ENCODE measurements at regions not wholly inside any gene's neighbourhood (a gene's known extent, or its start where the extent isn't known, plus 50 kb on each side); places are given as distances from the start of the nearest gene placed in this dataset.

DNA sequence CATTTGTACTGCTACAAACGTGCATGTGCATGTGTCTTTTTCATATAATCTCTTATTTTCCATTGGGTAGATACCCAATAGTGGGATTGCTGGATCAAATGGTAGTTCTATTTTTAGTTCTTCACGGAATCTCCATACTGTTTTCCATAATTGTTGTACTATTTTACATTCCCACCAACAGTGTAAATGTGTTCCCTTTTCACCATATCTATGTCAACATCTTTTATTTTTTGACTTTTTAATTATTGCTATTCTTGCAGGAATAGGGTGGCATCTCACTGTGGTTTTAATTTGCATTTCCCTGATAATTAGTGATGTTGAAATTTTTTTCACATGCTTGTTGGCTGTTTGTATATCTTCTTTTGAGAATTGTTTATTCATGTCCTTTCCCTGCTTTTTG is 59.3 kb upstream of the PACRGL start:
- ChIA-PET POLR2A (no interaction called here), CTCF (no interaction called here)
- intact Hi-C loops (cut with micrococcal nuclease): no loop called here
- no peaks in the 10 kb centered on the region for H4K20me1 ChIP-seq (replicated peaks; ENCODE audit: control insufficient read depth, extremely low read depth, insufficient read depth, low read length)
- H3K4me2 ChIP-seq (ENCODE audit: insufficient read depth, low read length): no peak overlapping the region
- no peaks in the 10 kb centered on the region for H3K79me2 ChIP-seq (ENCODE audit: control insufficient read depth, insufficient read depth, low read length)
- no peaks in the 10 kb centered on the region for H3K9me1 ChIP-seq (replicated peaks; ENCODE audit: control insufficient read depth, extremely low read depth, insufficient read depth, low read length)
- FAIRE-seq (no peak), DNase-seq (ENCODE audit: low read depth, low spot score) (no peak)
- H3K9me3 ChIP-seq (replicated peaks; ENCODE audit: control insufficient read depth, insufficient read depth, low read length): no peaks in the 10 kb centered on the region
- H3K36me3 ChIP-seq (ENCODE audit: control insufficient read depth in 2 of 2, extremely low read depth in 1 of 2, insufficient read depth in 2 of 2, low read length in 2 of 2): no peaks in the 10 kb centered on the region
- TF ChIP-seq MYC (IDR thresholded peaks at IDR 0.05; ENCODE audit: low read depth, low read length) (no peak), POLR2A (IDR thresholded peaks at IDR 0.05; ENCODE audit: low read depth, low read length) (no peak), MAX (IDR thresholded peaks at IDR 0.05; ENCODE audit: insufficient read depth, insufficient read length) (no peak), JUN (IDR thresholded peaks at IDR 0.05; ENCODE audit: borderline replicate concordance, insufficient read depth, insufficient read length, low read depth) (no peak), FOS (IDR thresholded peaks at IDR 0.05; ENCODE audit: borderline replicate concordance, insufficient read depth, low read length) (no peak), POLR2AphosphoS5 (IDR thresholded peaks at IDR 0.05; ENCODE audit: insufficient read depth, low read depth, low read length) (no peak), GATA2 (IDR thresholded peaks at IDR 0.05; ENCODE audit: insufficient read depth, insufficient read length, low read depth, low read length) (no peak), EZH2 (IDR thresholded peaks at IDR 0.05; ENCODE audit: borderline replicate concordance, low read depth, low read length, severe bottlenecking) (no peak)
- TF ChIP-seq, protein P1, sequence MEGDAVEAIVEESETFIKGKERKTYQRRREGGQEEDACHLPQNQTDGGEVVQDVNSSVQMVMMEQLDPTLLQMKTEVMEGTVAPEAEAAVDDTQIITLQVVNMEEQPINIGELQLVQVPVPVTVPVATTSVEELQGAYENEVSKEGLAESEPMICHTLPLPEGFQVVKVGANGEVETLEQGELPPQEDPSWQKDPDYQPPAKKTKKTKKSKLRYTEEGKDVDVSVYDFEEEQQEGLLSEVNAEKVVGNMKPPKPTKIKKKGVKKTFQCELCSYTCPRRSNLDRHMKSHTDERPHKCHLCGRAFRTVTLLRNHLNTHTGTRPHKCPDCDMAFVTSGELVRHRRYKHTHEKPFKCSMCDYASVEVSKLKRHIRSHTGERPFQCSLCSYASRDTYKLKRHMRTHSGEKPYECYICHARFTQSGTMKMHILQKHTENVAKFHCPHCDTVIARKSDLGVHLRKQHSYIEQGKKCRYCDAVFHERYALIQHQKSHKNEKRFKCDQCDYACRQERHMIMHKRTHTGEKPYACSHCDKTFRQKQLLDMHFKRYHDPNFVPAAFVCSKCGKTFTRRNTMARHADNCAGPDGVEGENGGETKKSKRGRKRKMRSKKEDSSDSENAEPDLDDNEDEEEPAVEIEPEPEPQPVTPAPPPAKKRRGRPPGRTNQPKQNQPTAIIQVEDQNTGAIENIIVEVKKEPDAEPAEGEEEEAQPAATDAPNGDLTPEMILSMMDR (IDR thresholded peaks at IDR 0.05; ENCODE audit: extremely low read depth in 1 of 2, insufficient read depth in 1 of 2, low read depth in 1 of 2, low read length in 2 of 2): no peak
- peaks cover 3% of the 10 kb centered on the region in 2 experiments for H3K27me3 ChIP-seq (ENCODE audit: control insufficient read depth in 2 of 2, insufficient read depth in 2 of 2, low read length in 2 of 2)
- H3K9ac ChIP-seq (replicated peaks; ENCODE audit: extremely low read depth, insufficient read depth, low read length): no peak overlapping the region
- no TSS peak for BruUV-seq (replicated peaks)
- H3K4me1 ChIP-seq (ENCODE audit: control insufficient read depth, extremely low read depth, insufficient read depth, low read length): no peaks in the 10 kb centered on the region
- no peak overlapping the region for H3K27ac ChIP-seq (ENCODE audit: insufficient read depth, low read depth, low read length)
- H2AFZ ChIP-seq (ENCODE audit: low read depth, low read length): no peak overlapping the region
- no peak overlapping the region for H3K4me3 ChIP-seq (replicated peaks in 1 of 3; ENCODE audit: insufficient read depth in 1 of 3, low read depth in 1 of 3, low read length in 3 of 3)
- dilution Hi-C loops (cut with MboI; ENCODE audit: extremely low pct_ligation_motif_present, low sequenced_read_pairs): no loop called here

Measured in endothelial cell of umbilical vein (primary cell).